ENCODE measurements at regions not wholly inside any gene's neighbourhood (a gene's known extent, or its start where the extent isn't known, plus 50 kb on each side); places are given as distances from the start of the nearest gene placed in this dataset.
"Not testable (repeated sequence)": the region's sequence is repeated elsewhere in the genome, so short reads cannot be mapped to it uniquely, and the experiment has no call there.

- Histone ChIP-seq H4K91ac (ENCODE audit: low read depth, low read length) (no peak overlapping the region), H3K36me3 (ENCODE audit: control insufficient read depth in 1 of 2, insufficient read depth in 2 of 2, low read length in 2 of 2) (no peaks in the 10 kb centered on the region), H2BK120ac (ENCODE audit: insufficient read depth, low read length, poor library complexity) (no peak overlapping the region), H3K4me2 (ENCODE audit: low read length) (no peak overlapping the region), H3K79me1 (ENCODE audit: low read length) (no peaks in the 10 kb centered on the region), H2AFZ (ENCODE audit: insufficient read depth, low read length, poor library complexity) (no peak overlapping the region), H3K18ac (ENCODE audit: low read length) (no peak overlapping the region), H4K8ac (ENCODE audit: low read depth, low read length) (no peak overlapping the region), H3K4me3 (ENCODE audit: low read depth, low read length) (no peak overlapping the region), H3K4me1 (ENCODE audit: control insufficient read depth in 1 of 2, insufficient read depth in 2 of 2, low read length in 2 of 2) (peaks cover 0 to 2% of the 10 kb centered on the region in 2 experiments), H3K27ac (ENCODE audit: low read depth, low read length) (no peak overlapping the region), H3K23ac (ENCODE audit: low read length) (no peak overlapping the region), H3K79me2 (ENCODE audit: control insufficient read depth, insufficient read depth, low read length, poor library complexity) (no peaks in the 10 kb centered on the region), H4K12ac (ENCODE audit: low read depth, low read length) (no peak overlapping the region), H2BK5ac (ENCODE audit: low read depth, low read length, poor library complexity) (no peak overlapping the region), H3K27me3 (ENCODE audit: insufficient read depth, low read length) (no peaks in the 10 kb centered on the region), H2BK12ac (ENCODE audit: low read length) (no peak overlapping the region), H3K9ac (ENCODE audit: low read length) (no peak overlapping the region), H3K4ac (ENCODE audit: low read depth, low read length) (no peak overlapping the region), H2AK5ac (ENCODE audit: low read length) (no peak overlapping the region), H3K14ac (ENCODE audit: low read length) (no peak overlapping the region), H3K9me3 (ENCODE audit: insufficient read depth, low read depth, low read length) (peaks cover 7% of the 10 kb centered on the region)
- WGBS (ENCODE audit: extremely low coverage, insufficient coverage, insufficient read length), result no CpG with 5 or more reads among the region's 2 CpGs
- DNase-seq, result no peak
Measured at GRCh38 chr20:24418731-24419130, 50.7 kb upstream of the SYNDIG1 start.

DNA sequence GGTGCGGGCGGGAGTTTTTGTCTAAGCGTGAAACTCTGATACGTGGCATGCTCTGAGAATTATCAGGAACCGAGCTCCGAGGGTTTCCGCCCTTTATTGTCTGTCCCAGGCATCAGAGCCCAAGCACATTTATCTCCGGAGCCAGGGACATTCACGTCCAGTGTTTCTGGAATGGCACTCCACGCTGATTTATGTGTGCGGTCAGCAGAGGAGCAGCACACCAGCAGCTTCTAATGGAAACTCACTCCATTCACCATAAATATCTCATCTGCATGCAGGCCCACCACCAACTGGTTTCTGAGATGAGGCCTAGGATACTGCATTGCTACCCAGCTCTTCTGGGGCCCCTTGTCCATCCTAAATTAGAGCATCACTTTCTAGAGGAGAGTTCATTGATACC, 51.9 kb upstream of the SYNDIG1 start:
- H4K91ac ChIP-seq (ENCODE audit: low read depth, low read length), result no peak overlapping the region
- H2BK5ac ChIP-seq (ENCODE audit: low read depth, low read length, poor library complexity), result no peak overlapping the region
- peaks cover 8% of the 10 kb centered on the region for H3K9me3 ChIP-seq (ENCODE audit: insufficient read depth, low read depth, low read length)
- H3K4ac ChIP-seq (ENCODE audit: low read depth, low read length), result no peak overlapping the region
- H2BK120ac ChIP-seq (ENCODE audit: insufficient read depth, low read length, poor library complexity), result no peak overlapping the region
- DNase-seq, result no peak
- no peak overlapping the region for H3K18ac ChIP-seq (ENCODE audit: low read length)
- no peak overlapping the region for H3K9ac ChIP-seq (ENCODE audit: low read length)
- H3K23ac ChIP-seq (ENCODE audit: low read length), result no peak overlapping the region
- H3K79me2 ChIP-seq (ENCODE audit: control insufficient read depth, insufficient read depth, low read length, poor library complexity), result no peaks in the 10 kb centered on the region
- no peak overlapping the region for H2BK12ac ChIP-seq (ENCODE audit: low read length)
- no peak overlapping the region for H4K12ac ChIP-seq (ENCODE audit: low read depth, low read length)
- H3K4me3 ChIP-seq (ENCODE audit: low read depth, low read length), result no peak overlapping the region
- no peaks in the 10 kb centered on the region for H3K36me3 ChIP-seq (ENCODE audit: control insufficient read depth in 1 of 2, insufficient read depth in 2 of 2, low read length in 2 of 2)
- H3K27me3 ChIP-seq (ENCODE audit: insufficient read depth, low read length), result no peaks in the 10 kb centered on the region
- no peak overlapping the region for H3K14ac ChIP-seq (ENCODE audit: low read length)
- peaks cover 0 to 2% of the 10 kb centered on the region in 2 experiments for H3K4me1 ChIP-seq (ENCODE audit: control insufficient read depth in 1 of 2, insufficient read depth in 2 of 2, low read length in 2 of 2)
- H2AK5ac ChIP-seq (ENCODE audit: low read length), result no peak overlapping the region
- H3K27ac ChIP-seq (ENCODE audit: low read depth, low read length), result no peak overlapping the region
- no peak overlapping the region for H2AFZ ChIP-seq (ENCODE audit: insufficient read depth, low read length, poor library complexity)
- no CpG with 5 or more reads among the region's 11 CpGs for WGBS (ENCODE audit: extremely low coverage, insufficient coverage, insufficient read length)
- H4K8ac ChIP-seq (ENCODE audit: low read depth, low read length), result no peak overlapping the region
- H3K4me2 ChIP-seq (ENCODE audit: low read length), result no peak overlapping the region
- H3K79me1 ChIP-seq (ENCODE audit: low read length), result no peaks in the 10 kb centered on the region

- H2BK12ac ChIP-seq (ENCODE audit: low read length), result not testable (repeated sequence)
Measured at GRCh38 chr20:24415444-24415843, 54.0 kb upstream of the SYNDIG1 start.

GRCh38 chr20:24411834-24412216, 57.6 kb upstream of the SYNDIG1 start:
- no peak overlapping the region for H2AFZ ChIP-seq (ENCODE audit: insufficient read depth, low read length, poor library complexity)
- peaks cover 12% of the 10 kb centered on the region for H3K9me3 ChIP-seq (ENCODE audit: insufficient read depth, low read depth, low read length)
- no peak overlapping the region for H3K23ac ChIP-seq (ENCODE audit: low read length)
- H4K8ac ChIP-seq (ENCODE audit: low read depth, low read length), result no peak overlapping the region
- no peak overlapping the region for H2AK5ac ChIP-seq (ENCODE audit: low read length)
- H2BK120ac ChIP-seq (ENCODE audit: insufficient read depth, low read length, poor library complexity), result no peak overlapping the region
- H3K4me2 ChIP-seq (ENCODE audit: low read length), result no peak overlapping the region
- H3K79me1 ChIP-seq (ENCODE audit: low read length), result no peaks in the 10 kb centered on the region
- H3K79me2 ChIP-seq (ENCODE audit: control insufficient read depth, insufficient read depth, low read length, poor library complexity), result no peaks in the 10 kb centered on the region
- no peak overlapping the region for H2BK5ac ChIP-seq (ENCODE audit: low read depth, low read length, poor library complexity)
- no peak overlapping the region for H4K12ac ChIP-seq (ENCODE audit: low read depth, low read length)
- no peak overlapping the region for H3K14ac ChIP-seq (ENCODE audit: low read length)
- no peaks in the 10 kb centered on the region for H3K27me3 ChIP-seq (ENCODE audit: insufficient read depth, low read length)
- H3K36me3 ChIP-seq (ENCODE audit: control insufficient read depth in 1 of 2, insufficient read depth in 2 of 2, low read length in 2 of 2), result no peaks in the 10 kb centered on the region
- no peak overlapping the region for H3K18ac ChIP-seq (ENCODE audit: low read length)
- H3K4me1 ChIP-seq (ENCODE audit: control insufficient read depth in 1 of 2, insufficient read depth in 2 of 2, low read length in 2 of 2), result peaks cover 0 to under 1% of the 10 kb centered on the region in 2 experiments
- H2BK12ac ChIP-seq (ENCODE audit: low read length), result no peak overlapping the region
- no peak for DNase-seq
- H3K4me3 ChIP-seq (ENCODE audit: low read depth, low read length), result no peak overlapping the region
- H3K27ac ChIP-seq (ENCODE audit: low read depth, low read length), result no peak overlapping the region
- H3K9ac ChIP-seq (ENCODE audit: low read length), result no peak overlapping the region
- H3K4ac ChIP-seq (ENCODE audit: low read depth, low read length), result no peak overlapping the region
- WGBS (ENCODE audit: extremely low coverage, insufficient coverage, insufficient read length), result no CpG with 5 or more reads among the region's 6 CpGs
- H4K91ac ChIP-seq (ENCODE audit: low read depth, low read length), result no peak overlapping the region

More at GRCh38 chr20:24415444-24415843, 54.0 kb upstream of the SYNDIG1 start:
- not testable (repeated sequence) for H2BK5ac ChIP-seq (ENCODE audit: low read depth, low read length, poor library complexity); H3K23ac ChIP-seq (ENCODE audit: low read length); H3K27me3 ChIP-seq (ENCODE audit: insufficient read depth, low read length); H2AK5ac ChIP-seq (ENCODE audit: low read length); H4K91ac ChIP-seq (ENCODE audit: low read depth, low read length); H3K14ac ChIP-seq (ENCODE audit: low read length); H3K79me2 ChIP-seq (ENCODE audit: control insufficient read depth, insufficient read depth, low read length, poor library complexity); DNase-seq; H3K27ac ChIP-seq (ENCODE audit: low read depth, low read length); H2BK120ac ChIP-seq (ENCODE audit: insufficient read depth, low read length, poor library complexity); H4K8ac ChIP-seq (ENCODE audit: low read depth, low read length); H3K18ac ChIP-seq (ENCODE audit: low read length); H3K4me2 ChIP-seq (ENCODE audit: low read length); H4K12ac ChIP-seq (ENCODE audit: low read depth, low read length); H3K4me1 ChIP-seq (ENCODE audit: control insufficient read depth in 1 of 2, insufficient read depth in 2 of 2, low read length in 2 of 2); H3K79me1 ChIP-seq (ENCODE audit: low read length); H3K4me3 ChIP-seq (ENCODE audit: low read depth, low read length); H3K9ac ChIP-seq (ENCODE audit: low read length); H2AFZ ChIP-seq (ENCODE audit: insufficient read depth, low read length, poor library complexity); H3K36me3 ChIP-seq (ENCODE audit: control insufficient read depth in 1 of 2, insufficient read depth in 2 of 2, low read length in 2 of 2); H3K4ac ChIP-seq (ENCODE audit: low read depth, low read length)
- peaks cover 12% of the 10 kb centered on the region for H3K9me3 ChIP-seq (ENCODE audit: insufficient read depth, low read depth, low read length)
- no CpG with 5 or more reads among the region's 7 CpGs for WGBS (ENCODE audit: extremely low coverage, insufficient coverage, insufficient read length)

Measured in trophoblast cell (in vitro differentiated cells and primary cell).